ENCODE measurements at regions not wholly inside any gene's neighbourhood (a gene's known extent, or its start where the extent isn't known, plus 50 kb on each side); places are given as distances from the start of the nearest gene placed in this dataset.

DNA sequence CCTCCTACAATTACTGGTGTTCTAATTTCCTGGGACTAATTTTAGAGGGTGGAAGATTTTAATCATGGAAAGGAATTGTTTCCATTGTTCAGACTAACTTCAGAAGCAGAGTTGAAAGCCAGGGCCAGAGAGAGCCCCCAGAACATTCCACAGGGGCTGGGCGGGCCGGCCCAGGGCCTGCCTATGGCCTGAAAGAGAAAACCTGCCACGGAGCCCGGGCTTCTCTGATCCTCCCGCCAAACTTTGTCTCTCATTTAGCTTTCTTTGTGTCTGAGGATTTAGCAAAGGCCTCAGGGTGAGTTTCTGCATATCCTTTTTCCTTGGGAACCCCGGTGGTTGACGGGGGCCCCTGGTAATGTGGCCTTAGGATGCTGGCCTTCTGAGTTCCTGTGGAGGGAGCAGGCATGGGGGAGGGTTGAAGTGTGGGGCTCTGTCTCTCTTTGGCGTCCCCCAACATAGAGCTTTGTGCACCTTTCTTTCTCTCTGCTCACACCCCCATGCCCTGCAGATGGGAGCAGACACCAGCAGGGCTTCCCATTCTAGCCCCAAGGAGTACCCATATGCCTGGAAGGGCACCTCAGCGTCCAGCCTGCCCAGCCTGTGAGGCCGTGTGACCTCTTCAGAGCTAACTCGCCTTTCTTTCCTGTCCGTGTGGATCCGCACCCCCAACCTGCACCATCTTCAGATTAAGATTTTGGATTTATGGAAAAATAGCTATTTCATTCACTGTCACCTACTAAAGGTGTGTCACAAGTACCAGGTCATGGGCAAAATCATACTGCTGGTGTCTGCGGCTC, 539.5 kb downstream of the FGF9 start:
- Histone ChIP-seq H3K9me3 (ENCODE audit: control insufficient read depth in 1 of 2, insufficient read depth in 1 of 2, low read depth in 1 of 2, low read length in 2 of 2) (no peaks in the 10 kb centered on the region), H3K9me2 (ENCODE audit: insufficient read depth) (no peaks in the 10 kb centered on the region), H3K4me3 (replicated peaks in 1 of 2; ENCODE audit: low read depth in 1 of 2, low read length in 2 of 2) (no peak overlapping the region), H3K79me2 (ENCODE audit: insufficient read depth, low read length) (no peaks in the 10 kb centered on the region), H3K36me3 (ENCODE audit: control insufficient read depth in 1 of 2, insufficient read depth in 2 of 2, low read length in 2 of 2) (no peaks in the 10 kb centered on the region), H3K4me2 (ENCODE audit: low read length) (no peak overlapping the region), H3K27me3 (ENCODE audit: insufficient read depth, low read length) (no peaks in the 10 kb centered on the region), H2AFZ (ENCODE audit: low read depth, low read length, poor library complexity, severe bottlenecking) (no peak overlapping the region), H3K9ac (ENCODE audit: low read length) (no peak overlapping the region), H4K20me1 (ENCODE audit: insufficient read depth) (no peaks in the 10 kb centered on the region), H3K4me1 (ENCODE audit: control insufficient read depth in 1 of 2, insufficient read depth in 2 of 2, low read length in 2 of 2) (no peaks in the 10 kb centered on the region), H3K27ac (ENCODE audit: low read depth, low read length) (no peak overlapping the region)
- CTCF ChIA-PET, result no interaction called here
- ATAC-seq (no peak), DNase-seq (ENCODE audit: low read depth, low spot score) (no peak)
- RAD21 ChIA-PET (ENCODE audit: low non-redundant PET in 1 of 2, low total read pairs in 2 of 2, uncharacterized antibody in 2 of 2, unreplicated experiment in 2 of 2), result no interaction called here
- POLR2A ChIA-PET, result no interaction called here
- no TSS peak for BruUV-seq (replicated peaks)
- TF ChIP-seq POLR2AphosphoS5 (IDR thresholded peaks at IDR 0.05; ENCODE audit: low read depth, low read length), result no peak
- TF ChIP-seq JUND (IDR thresholded peaks at IDR 0.05), result no peak
- intact Hi-C loops (cut with micrococcal nuclease), result loop anchor here (2.0 kb wide), 1 partner anchor 38 kb away; no protein-coding TSS in a partner anchor

- Histone ChIP-seq H3K36me3 (ENCODE audit: control insufficient read depth in 1 of 2, insufficient read depth in 2 of 2, low read length in 2 of 2) (no peaks in the 10 kb centered on the region), H3K79me2 (ENCODE audit: insufficient read depth, low read length) (no peaks in the 10 kb centered on the region), H3K4me2 (ENCODE audit: low read length) (no peak overlapping the region), H2AFZ (ENCODE audit: low read depth, low read length, poor library complexity, severe bottlenecking) (no peak overlapping the region), H3K27ac (ENCODE audit: low read depth, low read length) (no peak overlapping the region), H4K20me1 (ENCODE audit: insufficient read depth) (no peaks in the 10 kb centered on the region), H3K27me3 (ENCODE audit: insufficient read depth, low read length) (no peaks in the 10 kb centered on the region), H3K9me3 (ENCODE audit: control insufficient read depth in 1 of 2, insufficient read depth in 1 of 2, low read depth in 1 of 2, low read length in 2 of 2) (no peaks in the 10 kb centered on the region), H3K9ac (ENCODE audit: low read length) (no peak overlapping the region), H3K4me3 (replicated peaks in 1 of 2; ENCODE audit: low read depth in 1 of 2, low read length in 2 of 2) (no peak overlapping the region), H3K4me1 (ENCODE audit: control insufficient read depth in 1 of 2, insufficient read depth in 2 of 2, low read length in 2 of 2) (no peaks in the 10 kb centered on the region), H3K9me2 (ENCODE audit: insufficient read depth) (no peaks in the 10 kb centered on the region)
- POLR2A ChIA-PET, result no interaction called here
- RAD21 ChIA-PET (ENCODE audit: low non-redundant PET in 1 of 2, low total read pairs in 2 of 2, uncharacterized antibody in 2 of 2, unreplicated experiment in 2 of 2), result no interaction called here
- intact Hi-C loops (cut with micrococcal nuclease), result loop anchor here (2.0 kb wide), 1 partner anchor 39 kb away; no protein-coding TSS in a partner anchor
- BruUV-seq (replicated peaks), result no TSS peak
- DNase-seq (ENCODE audit: low read depth, low spot score), result no peak
- CTCF ChIA-PET, result no interaction called here
- ATAC-seq, result no peak
- TF ChIP-seq CEBPB (IDR thresholded peaks at IDR 0.05; ENCODE audit: low read depth) (no peak), ZBTB33 (IDR thresholded peaks at IDR 0.05; ENCODE audit: extremely low read depth, insufficient replicate concordance, low read length) (no peak), CBX3 (IDR thresholded peaks at IDR 0.05; ENCODE audit: low read depth) (no peak), EZH2phosphoT487 (IDR thresholded peaks at IDR 0.05; ENCODE audit: borderline replicate concordance) (no peak), ZFX (IDR thresholded peaks at IDR 0.05) (no peak), EZH2 (IDR thresholded peaks at IDR 0.05) (no peak), ELF1 (IDR thresholded peaks at IDR 0.05; ENCODE audit: borderline replicate concordance, low read depth) (no peak), FOSL1 (IDR thresholded peaks at IDR 0.05; ENCODE audit: low read depth) (no peak), SRF (IDR thresholded peaks at IDR 0.05; ENCODE audit: low read depth) (no peak), EGR1 (IDR thresholded peaks at IDR 0.05; ENCODE audit: low read depth) (no peak), SIN3A (IDR thresholded peaks at IDR 0.05; ENCODE audit: low read depth) (no peak), POLR2AphosphoS5 (IDR thresholded peaks at IDR 0.05; ENCODE audit: low read depth, low read length) (no peak), JUND (IDR thresholded peaks at IDR 0.05) (no peak)
- TF ChIP-seq, protein P1, sequence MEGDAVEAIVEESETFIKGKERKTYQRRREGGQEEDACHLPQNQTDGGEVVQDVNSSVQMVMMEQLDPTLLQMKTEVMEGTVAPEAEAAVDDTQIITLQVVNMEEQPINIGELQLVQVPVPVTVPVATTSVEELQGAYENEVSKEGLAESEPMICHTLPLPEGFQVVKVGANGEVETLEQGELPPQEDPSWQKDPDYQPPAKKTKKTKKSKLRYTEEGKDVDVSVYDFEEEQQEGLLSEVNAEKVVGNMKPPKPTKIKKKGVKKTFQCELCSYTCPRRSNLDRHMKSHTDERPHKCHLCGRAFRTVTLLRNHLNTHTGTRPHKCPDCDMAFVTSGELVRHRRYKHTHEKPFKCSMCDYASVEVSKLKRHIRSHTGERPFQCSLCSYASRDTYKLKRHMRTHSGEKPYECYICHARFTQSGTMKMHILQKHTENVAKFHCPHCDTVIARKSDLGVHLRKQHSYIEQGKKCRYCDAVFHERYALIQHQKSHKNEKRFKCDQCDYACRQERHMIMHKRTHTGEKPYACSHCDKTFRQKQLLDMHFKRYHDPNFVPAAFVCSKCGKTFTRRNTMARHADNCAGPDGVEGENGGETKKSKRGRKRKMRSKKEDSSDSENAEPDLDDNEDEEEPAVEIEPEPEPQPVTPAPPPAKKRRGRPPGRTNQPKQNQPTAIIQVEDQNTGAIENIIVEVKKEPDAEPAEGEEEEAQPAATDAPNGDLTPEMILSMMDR (IDR thresholded peaks at IDR 0.05 in 2 of 3, conservative IDR thresholded peaks at IDR 0.05 in 1 of 3; ENCODE audit: borderline replicate concordance in 1 of 3, insufficient read depth in 1 of 3, low read depth in 2 of 3, low read length in 2 of 3), result no peak
Observed at GRCh38 chr13:22211876-22212275, 541.0 kb downstream of the FGF9 start.

Data from HCT116 (cell line).